Ovary (tissue), 7 donors: ENCODE measurements at regions not wholly inside any gene's neighbourhood (a gene's known extent, or its start where the extent isn't known, plus 50 kb on each side); places are given as distances from the start of the nearest gene placed in this dataset.

Experiments
- DNase-seq, 5 donors: peaks; one replicate each; pipeline ENCODE4 v3.0.0-alpha.2; 2019 to 2020
- H3K27ac ChIP-seq, 2 donors: fragments of 200-600 bp; one replicate each; pipeline versions ENCODE4 v1.5.1 to v1.8.0; 2019 to 2022
- H3K27me3 ChIP-seq: fragments of 200-600 bp; one replicate; pipeline ENCODE4 v1.8.0; 2022
- H3K36me3 ChIP-seq: fragments of 200-600 bp; sonication (generic); one replicate; pipeline ENCODE4 v1.5.1; 2019
- H3K4me1 ChIP-seq: one replicate; pipeline ENCODE4 v1.8.1; 2013; ENCODE audit warnings: mild to moderate bottlenecking, moderate library complexity; ENCODE audit not compliant: insufficient read depth
- H3K4me3 ChIP-seq: fragments of 200-600 bp; sonication (generic); one replicate; pipeline ENCODE4 v1.5.1; 2017
- H3K9me3 ChIP-seq, 2 donors: fragments of 200-600 bp in 1 of 2; sonication (generic) in 1 of 2; one replicate each; pipeline versions ENCODE4 v1.5.1 to v1.8.1; 2013 to 2019; ENCODE audit warnings: mild to moderate bottlenecking in 1 of 2, moderate library complexity in 1 of 2
- CTCF ChIP-seq, 3 donors: fragments of 450-650 bp in 2 of 3; fragments of 200-600 bp in 1 of 3; IDR thresholded peaks; one replicate each; pipeline versions ENCODE4 v1.5.1 to v1.8.0; 2016 to 2022; ENCODE audit warnings: antibody characterized with exemption in 3 of 3, mild to moderate bottlenecking in 1 of 3
- EP300 ChIP-seq: sonication (generic); formaldehyde crosslinking; IDR thresholded peaks from one replicate; pipeline ENCODE4 v1.6.1; 2017; ENCODE audit warnings: antibody characterized with exemption
- POLR2A ChIP-seq: fragments of 450-650 bp; IDR thresholded peaks from one replicate; pipeline ENCODE4 v1.6.1; 2017; ENCODE audit warnings: antibody characterized with exemption, mild to moderate bottlenecking, moderate library complexity
- WGBS, 3 donors: extraction: QIAGEN DNeasy Blood & Tissue Kit in 1 of 3; methylation state at CpG; one replicate each; pipeline versions ENCODE4 v1.1.5 to v1.1.7; 2013 to 2017; 5-methylcytosine and 5-hydroxymethylcytosine counted together
- intact Hi-C, 4 donors: fragments of 100-400 bp; cut with DNase I; formaldehyde crosslinking; loops; one replicate each; pipeline versions ENCODE4 v1.11.0 to v1.15.1; 2022 to 2023
- donor health status: DM: no; HTN: no; CAD: no; lungs with moderate emphysema.
- donor health status: DM: no; HTN: no; CAD: no.
- donor health status: Bipolar disorder and iron deficiency.
- donor health status: DM: no; HTN: no; CAD: no.
- donor health status: DM: yes; HTN: yes; CAD: no.

- no peak overlapping the region for H3K4me3 ChIP-seq
- TF ChIP-seq CTCF (IDR thresholded peaks at IDR 0.05) (no peak), POLR2A (no peak), EP300 (no peak)
- DNase-seq: no peak
- no peak overlapping the region for H3K27ac ChIP-seq
- intact Hi-C loops: no loop called here
- no peaks in the 10 kb centered on the region for H3K36me3 ChIP-seq
- 58 to 67% (median 60%) methylated on average over 5 of the region's 5 CpGs for WGBS, 3 donors
- H3K9me3 ChIP-seq: no peaks in the 10 kb centered on the region
- no peaks in the 10 kb centered on the region for H3K4me1 ChIP-seq
- H3K27me3 ChIP-seq: no peaks in the 10 kb centered on the region
Measured at GRCh38 chr12:115423546-115423987, 739.6 kb upstream of the TBX3 start.

- H3K4me3 ChIP-seq: no peak overlapping the region
- H3K9me3 ChIP-seq: no peaks in the 10 kb centered on the region
- H3K36me3 ChIP-seq: no peaks in the 10 kb centered on the region
- TF ChIP-seq EP300 (no peak), POLR2A (no peak), CTCF (IDR thresholded peaks at IDR 0.05) (no peak)
- no peak for DNase-seq
- intact Hi-C loops: no loop called here
- no peak overlapping the region for H3K27ac ChIP-seq
- H3K27me3 ChIP-seq: no peaks in the 10 kb centered on the region
- no peaks in the 10 kb centered on the region for H3K4me1 ChIP-seq
Measured at GRCh38 chr12:115422845-115423545, 739.0 kb upstream of the TBX3 start.

- TF ChIP-seq CTCF (IDR thresholded peaks at IDR 0.05) (no peak), EP300 (no peak), POLR2A (no peak)
- H3K27me3 ChIP-seq: no peaks in the 10 kb centered on the region
- H3K4me1 ChIP-seq: no peaks in the 10 kb centered on the region
- H3K4me3 ChIP-seq: no peak overlapping the region
- WGBS, 3 donors: 81 to 87% (median 84%) methylated on average over 9 of the region's 9 CpGs
- H3K27ac ChIP-seq: no peak overlapping the region
- intact Hi-C loops: no loop called here
- H3K9me3 ChIP-seq: no peaks in the 10 kb centered on the region
- DNase-seq: no peak
- H3K36me3 ChIP-seq: no peaks in the 10 kb centered on the region
Measured at GRCh38 chr12:115421796-115422709, 738.1 kb upstream of the TBX3 start.

GRCh38 chr12:115421350-115421749 lies 737.4 kb upstream of the TBX3 start:
- Histone ChIP-seq H3K4me1 (no peaks in the 10 kb centered on the region), H3K36me3 (no peaks in the 10 kb centered on the region), H3K27ac (no peak overlapping the region), H3K27me3 (no peaks in the 10 kb centered on the region), H3K4me3 (no peak overlapping the region), H3K9me3 (no peaks in the 10 kb centered on the region)
- DNase-seq: no peak
- intact Hi-C loops: no loop called here
- WGBS, 3 donors: 77 to 85% (median 82%) methylated on average over 1 of the region's 1 CpG
- TF ChIP-seq EP300 (no peak), CTCF (IDR thresholded peaks at IDR 0.05) (no peak), POLR2A (no peak)
